Neural cell (in vitro differentiated cells): ENCODE measurements at regions not wholly inside any gene's neighbourhood (a gene's known extent, or its start where the extent isn't known, plus 50 kb on each side); places are given as distances from the start of the nearest gene placed in this dataset.

Source experiments
- H2AFZ ChIP-seq: fragments of 200-600, 300-800 bp; sonication (generic), shearing (Covaris generic); 2 replicates; pipeline ENCODE4 v1.6.0; 2014; ENCODE audit warnings: low read depth, mild to moderate bottlenecking, antibody characterized with exemption, low read length, moderate library complexity
- H3F3A ChIP-seq: fragments of 200-600 bp; shearing (Covaris generic); 2 replicates; pipeline ENCODE4 v1.6.1; 2016; ENCODE audit warnings: mild to moderate bottlenecking, moderate library complexity, mixed read lengths, antibody characterized with exemption, low read length; ENCODE audit not compliant: insufficient read depth, poor library complexity, severe bottlenecking
- H3K27ac ChIP-seq: fragments of 200-600, 300-800 bp; sonication (generic), shearing (Covaris generic); 2 replicates; pipeline ENCODE4 v1.5.1; 2014; ENCODE audit warnings: mild to moderate bottlenecking, low read length, moderate library complexity
- H3K27me3 ChIP-seq: fragments of 300-800, 200-600 bp; sonication (generic), shearing (Covaris generic); 2 replicates; pipeline ENCODE4 v1.6.0; 2014; ENCODE audit warnings: mild to moderate bottlenecking, low read depth, low read length, moderate library complexity; ENCODE audit not compliant: insufficient read depth
- H3K36me3 ChIP-seq: fragments of 300-800, 200-600 bp; sonication (generic), shearing (Covaris generic); 2 replicates; pipeline ENCODE4 v1.5.1; 2014; ENCODE audit warnings: mild to moderate bottlenecking, antibody characterized with exemption, low read length, moderate library complexity; ENCODE audit not compliant: insufficient read depth
- H3K4me2 ChIP-seq: fragments of 300-800, 200-600 bp; sonication (generic), shearing (Covaris generic); 2 replicates; pipeline ENCODE4 v1.6.0; 2014; ENCODE audit warnings: mild to moderate bottlenecking, low read length
- H3K4me3 ChIP-seq: fragments of 300-800, 200-600 bp; sonication (generic), shearing (Covaris generic); 2 replicates; pipeline ENCODE4 v1.5.1; 2014; ENCODE audit warnings: mild to moderate bottlenecking, low read length, moderate library complexity
- H3K79me2 ChIP-seq: fragments of 200-600 bp; shearing (Covaris generic); replicated peaks from 2 replicates; pipeline ENCODE4 v1.6.0; 2014; ENCODE audit warnings: mild to moderate bottlenecking, low read length, moderate library complexity; ENCODE audit not compliant: insufficient read depth
- H3K9ac ChIP-seq: fragments of 300-800, 200-600 bp; sonication (generic), shearing (Covaris generic); 2 replicates; pipeline ENCODE4 v1.6.1; 2016; ENCODE audit warnings: mild to moderate bottlenecking, low read length, mixed read lengths
- H3K9me2 ChIP-seq: fragments of 200-600 bp; shearing (Covaris generic); 2 replicates; pipeline ENCODE4 v1.6.1; 2016; ENCODE audit warnings: mild to moderate bottlenecking, low read length, mixed read lengths; ENCODE audit not compliant: insufficient read depth
- H3K9me3 ChIP-seq: fragments of 200-600, 300-800 bp; sonication (generic), shearing (Covaris generic); 2 replicates; pipeline ENCODE4 v1.6.1; 2016; ENCODE audit warnings: mild to moderate bottlenecking, mixed run types, low read length, moderate library complexity, mixed read lengths
- H4K20me1 ChIP-seq: fragments of 200-600 bp; shearing (Covaris generic); 2 replicates; pipeline ENCODE4 v1.6.1; 2016; ENCODE audit warnings: mild to moderate bottlenecking, mixed run types; ENCODE audit not compliant: insufficient read depth
- EP300 ChIP-seq: fragments of 450-650 bp; conservative IDR thresholded peaks from 2 replicates; pipeline ENCODE4 v1.6.1; 2014; ENCODE audit warnings: antibody characterized with exemption, mild to moderate bottlenecking, moderate library complexity; ENCODE audit not compliant: poor library complexity, severe bottlenecking
- EZH2 ChIP-seq: fragments of 200-600, 300-800 bp; shearing (Covaris generic), sonication (generic); IDR thresholded peaks from 2 replicates; pipeline ENCODE4 v1.6.1; 2014; ENCODE audit warnings: antibody characterized with exemption, low read length, borderline replicate concordance, mild to moderate bottlenecking; ENCODE audit not compliant: insufficient read depth, poor library complexity, severe bottlenecking
- MXI1 ChIP-seq: fragments of 450-650 bp; conservative IDR thresholded peaks from 2 replicates; pipeline ENCODE4 v1.6.1; 2014; ENCODE audit warnings: antibody characterized with exemption, mild to moderate bottlenecking; ENCODE audit not compliant: poor library complexity, severe bottlenecking
- POLR2AphosphoS5 ChIP-seq: IDR thresholded peaks from 2 replicates; pipeline ENCODE4 v1.6.1; 2012
- RAD21 ChIP-seq: fragments of 450-650 bp; conservative IDR thresholded peaks from 2 replicates; pipeline ENCODE4 v1.6.1; 2014; ENCODE audit warnings: antibody characterized with exemption, mild to moderate bottlenecking, moderate library complexity
- SMC3 ChIP-seq: fragments of 450-650 bp; conservative IDR thresholded peaks from 2 replicates; pipeline ENCODE4 v1.6.1; 2014; ENCODE audit warnings: antibody characterized with exemption, mild to moderate bottlenecking, moderate library complexity; ENCODE audit not compliant: poor library complexity
- TF ChIP-seq, protein P1 (sequence below): IDR thresholded peaks from 2 replicates; pipeline ENCODE4 v1.6.1; 2012; ENCODE audit warnings: borderline replicate concordance

- TF ChIP-seq EP300: no peak
- TF ChIP-seq POLR2AphosphoS5: no peak
Measured at GRCh38 chr12:84727961-84728360, 184.6 kb downstream of the SLC6A15 start (continued).

GRCh38 chr12:84726780-84727179 lies 185.8 kb downstream of the SLC6A15 start:
- Histone ChIP-seq H3K27me3 (no peaks in the 10 kb centered on the region), H3K79me2 (no peaks in the 10 kb centered on the region), H3K4me2 (no peak overlapping the region), H4K20me1 (no peaks in the 10 kb centered on the region), H3K9ac (no peak overlapping the region), H3K36me3 (no peaks in the 10 kb centered on the region), H2AFZ (no peak overlapping the region), H3K27ac (no peak overlapping the region), H3K9me2 (no peaks in the 10 kb centered on the region), H3K4me3 (no peak overlapping the region), H3K9me3 (no peaks in the 10 kb centered on the region), H3F3A (no peaks in the 10 kb centered on the region)
- no peak for TF ChIP-seq EZH2
- no peak for TF ChIP-seq SMC3

- H3K27me3 ChIP-seq: no peaks in the 10 kb centered on the region
- no peaks in the 10 kb centered on the region for H3F3A ChIP-seq
- H4K20me1 ChIP-seq: no peaks in the 10 kb centered on the region
- H2AFZ ChIP-seq: no peak overlapping the region
- H3K4me2 ChIP-seq: no peak overlapping the region
- no peaks in the 10 kb centered on the region for H3K9me2 ChIP-seq
- no peaks in the 10 kb centered on the region for H3K9me3 ChIP-seq
- H3K27ac ChIP-seq: no peak overlapping the region
- H3K79me2 ChIP-seq: no peaks in the 10 kb centered on the region
- no peak for TF ChIP-seq MXI1
- no peak for TF ChIP-seq EZH2
- TF ChIP-seq EP300: no peak
- no peak for TF ChIP-seq POLR2AphosphoS5
- no peak for TF ChIP-seq SMC3
- no peak for TF ChIP-seq RAD21
- TF ChIP-seq, protein P1, sequence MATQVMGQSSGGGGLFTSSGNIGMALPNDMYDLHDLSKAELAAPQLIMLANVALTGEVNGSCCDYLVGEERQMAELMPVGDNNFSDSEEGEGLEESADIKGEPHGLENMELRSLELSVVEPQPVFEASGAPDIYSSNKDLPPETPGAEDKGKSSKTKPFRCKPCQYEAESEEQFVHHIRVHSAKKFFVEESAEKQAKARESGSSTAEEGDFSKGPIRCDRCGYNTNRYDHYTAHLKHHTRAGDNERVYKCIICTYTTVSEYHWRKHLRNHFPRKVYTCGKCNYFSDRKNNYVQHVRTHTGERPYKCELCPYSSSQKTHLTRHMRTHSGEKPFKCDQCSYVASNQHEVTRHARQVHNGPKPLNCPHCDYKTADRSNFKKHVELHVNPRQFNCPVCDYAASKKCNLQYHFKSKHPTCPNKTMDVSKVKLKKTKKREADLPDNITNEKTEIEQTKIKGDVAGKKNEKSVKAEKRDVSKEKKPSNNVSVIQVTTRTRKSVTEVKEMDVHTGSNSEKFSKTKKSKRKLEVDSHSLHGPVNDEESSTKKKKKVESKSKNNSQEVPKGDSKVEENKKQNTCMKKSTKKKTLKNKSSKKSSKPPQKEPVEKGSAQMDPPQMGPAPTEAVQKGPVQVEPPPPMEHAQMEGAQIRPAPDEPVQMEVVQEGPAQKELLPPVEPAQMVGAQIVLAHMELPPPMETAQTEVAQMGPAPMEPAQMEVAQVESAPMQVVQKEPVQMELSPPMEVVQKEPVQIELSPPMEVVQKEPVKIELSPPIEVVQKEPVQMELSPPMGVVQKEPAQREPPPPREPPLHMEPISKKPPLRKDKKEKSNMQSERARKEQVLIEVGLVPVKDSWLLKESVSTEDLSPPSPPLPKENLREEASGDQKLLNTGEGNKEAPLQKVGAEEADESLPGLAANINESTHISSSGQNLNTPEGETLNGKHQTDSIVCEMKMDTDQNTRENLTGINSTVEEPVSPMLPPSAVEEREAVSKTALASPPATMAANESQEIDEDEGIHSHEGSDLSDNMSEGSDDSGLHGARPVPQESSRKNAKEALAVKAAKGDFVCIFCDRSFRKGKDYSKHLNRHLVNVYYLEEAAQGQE: no peak
- H3K9ac ChIP-seq: no peak overlapping the region
- no peaks in the 10 kb centered on the region for H3K36me3 ChIP-seq
- no peak overlapping the region for H3K4me3 ChIP-seq
Measured at GRCh38 chr12:84723988-84724387, 188.6 kb downstream of the SLC6A15 start.

- Histone ChIP-seq H3K9ac (no peak overlapping the region), H3K27me3 (no peaks in the 10 kb centered on the region), H2AFZ (no peak overlapping the region), H3K36me3 (no peaks in the 10 kb centered on the region), H3K9me2 (no peaks in the 10 kb centered on the region), H3F3A (no peaks in the 10 kb centered on the region), H3K4me2 (no peak overlapping the region), H3K4me3 (no peak overlapping the region), H3K27ac (no peak overlapping the region), H3K79me2 (no peaks in the 10 kb centered on the region), H4K20me1 (no peaks in the 10 kb centered on the region), H3K9me3 (no peaks in the 10 kb centered on the region)
- TF ChIP-seq POLR2AphosphoS5: no peak
- no peak for TF ChIP-seq RAD21
- TF ChIP-seq SMC3: no peak
- TF ChIP-seq, protein P1: no peak
- TF ChIP-seq MXI1: no peak
Measured at GRCh38 chr12:84719997-84720396, 192.6 kb downstream of the SLC6A15 start.
